OCI-LY7 (cell line): ENCODE measurements at regions not wholly inside any gene's neighbourhood (a gene's known extent, or its start where the extent isn't known, plus 50 kb on each side); places are given as distances from the start of the nearest gene placed in this dataset.

ENCODE experiments used
- EZH2phosphoT487 ChIP-seq: fragments of 200-600 bp; sonication (generic); IDR thresholded peaks from 2 replicates; pipeline ENCODE4 v1.6.1; 2018; ENCODE audit warnings: low read depth, borderline replicate concordance, mild to moderate bottlenecking, mixed run types, antibody characterized with exemption, low read length, moderate library complexity, mixed read lengths
- TF ChIP-seq, protein P1 (sequence below): fragments of 200-600 bp; sonication (generic); conservative IDR thresholded peaks from 2 replicates; pipeline ENCODE4 v1.5.1; 2014; ENCODE audit warnings: mild to moderate bottlenecking, antibody characterized with exemption, low read length, moderate library complexity, mixed read lengths

GRCh38 chrX:99383786-99384185 is 1026.3 kb downstream of the PCDH19 start:
- TF ChIP-seq, protein P1, sequence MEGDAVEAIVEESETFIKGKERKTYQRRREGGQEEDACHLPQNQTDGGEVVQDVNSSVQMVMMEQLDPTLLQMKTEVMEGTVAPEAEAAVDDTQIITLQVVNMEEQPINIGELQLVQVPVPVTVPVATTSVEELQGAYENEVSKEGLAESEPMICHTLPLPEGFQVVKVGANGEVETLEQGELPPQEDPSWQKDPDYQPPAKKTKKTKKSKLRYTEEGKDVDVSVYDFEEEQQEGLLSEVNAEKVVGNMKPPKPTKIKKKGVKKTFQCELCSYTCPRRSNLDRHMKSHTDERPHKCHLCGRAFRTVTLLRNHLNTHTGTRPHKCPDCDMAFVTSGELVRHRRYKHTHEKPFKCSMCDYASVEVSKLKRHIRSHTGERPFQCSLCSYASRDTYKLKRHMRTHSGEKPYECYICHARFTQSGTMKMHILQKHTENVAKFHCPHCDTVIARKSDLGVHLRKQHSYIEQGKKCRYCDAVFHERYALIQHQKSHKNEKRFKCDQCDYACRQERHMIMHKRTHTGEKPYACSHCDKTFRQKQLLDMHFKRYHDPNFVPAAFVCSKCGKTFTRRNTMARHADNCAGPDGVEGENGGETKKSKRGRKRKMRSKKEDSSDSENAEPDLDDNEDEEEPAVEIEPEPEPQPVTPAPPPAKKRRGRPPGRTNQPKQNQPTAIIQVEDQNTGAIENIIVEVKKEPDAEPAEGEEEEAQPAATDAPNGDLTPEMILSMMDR = no peak
- no peak for TF ChIP-seq EZH2phosphoT487
